Lung (tissue), 11 donors: ENCODE measurements at regions not wholly inside any gene's neighbourhood (a gene's known extent, or its start where the extent isn't known, plus 50 kb on each side); places are given as distances from the start of the nearest gene placed in this dataset.
"Not testable (repeated sequence)": the region's sequence is repeated elsewhere in the genome, so short reads cannot be mapped to it uniquely, and the experiment has no call there.

Experiments used
- ATAC-seq: fragments of 200-7000 bp; cut with Tn5 transposase; one replicate; pipeline ENCODE4 v1.9.1; 2020; ENCODE audit warnings: moderate number of reproducible peaks; ENCODE audit not compliant: insufficient read depth, low FRiP score
- DNase-seq, 3 donors: peaks; one replicate each; pipeline ENCODE4 v3.0.0-alpha.2; 2013 to 2017
- H3K27ac ChIP-seq, 2 donors: one replicate each; pipeline ENCODE4 v1.5.1; 2013; ENCODE audit warnings: mild to moderate bottlenecking in 2 of 2, moderate library complexity in 2 of 2, control low read depth in 1 of 2, inconsistent platforms in 1 of 2, low read depth in 1 of 2, low read length in 1 of 2
- H3K27me3 ChIP-seq, 3 donors: one replicate each; pipeline ENCODE4 v1.5.1; 2013; ENCODE audit warnings: low read length in 2 of 3; ENCODE audit not compliant: control insufficient read depth in 3 of 3, insufficient read depth in 3 of 3
- H3K36me3 ChIP-seq, 4 donors: one replicate each; pipeline ENCODE4 v1.5.1; 2013; ENCODE audit warnings: low read length in 4 of 4, mild to moderate bottlenecking in 1 of 4, moderate library complexity in 1 of 4; ENCODE audit not compliant: control insufficient read depth in 4 of 4, insufficient read depth in 4 of 4
- H3K4me1 ChIP-seq, 5 donors: one replicate each; pipeline ENCODE4 v1.5.1; 2013; ENCODE audit warnings: low read length in 5 of 5, mild to moderate bottlenecking in 2 of 5, moderate library complexity in 1 of 5; ENCODE audit not compliant: control insufficient read depth in 5 of 5, insufficient read depth in 5 of 5
- H3K4me3 ChIP-seq: one replicate; pipeline ENCODE4 v1.5.1; 2013; ENCODE audit warnings: mild to moderate bottlenecking, control low read depth, moderate library complexity
- H3K9ac ChIP-seq, 2 donors: one replicate each; pipeline ENCODE4 v1.5.1; 2013; ENCODE audit warnings: low read length in 2 of 2, control low read depth in 1 of 2; ENCODE audit not compliant: insufficient read depth in 1 of 2
- H3K9me3 ChIP-seq, 4 donors: one replicate each; pipeline ENCODE4 v1.5.1; 2013; ENCODE audit warnings: low read length in 3 of 4, mild to moderate bottlenecking in 1 of 4, moderate library complexity in 1 of 4; ENCODE audit not compliant: control insufficient read depth in 4 of 4, insufficient read depth in 3 of 4
- CTCF ChIP-seq: IDR thresholded peaks from 2 replicates; pipeline ENCODE4 v1.5.1; 2012; ENCODE audit warnings: mild to moderate bottlenecking; ENCODE audit errors: control extremely low read depth, extremely low read depth
- WGBS, 2 donors: extraction: QIAGEN DNeasy Blood & Tissue Kit; methylation state at CpG; one replicate each; pipeline ENCODE4 v1.1.7; 2013; 5-methylcytosine and 5-hydroxymethylcytosine counted together
- donor health status: control.
- donor health status: control.
- donor health status: Bipolar disorder and iron deficiency.
- donor health status: healthy.
- donor health status: DM: yes; HTN: yes; CAD: no.

- Histone ChIP-seq H3K9ac (no peak overlapping the region), H3K4me3 (no peak overlapping the region), H3K27ac (no peak overlapping the region), H3K27me3 (no peaks in the 10 kb centered on the region), H3K36me3 (no peaks in the 10 kb centered on the region), H3K9me3 (no peaks in the 10 kb centered on the region), H3K4me1 (peaks cover 0 to 7% (median 0%) of the 10 kb centered on the region in 5 donors)
- no peak for DNase-seq
- TF ChIP-seq CTCF = no peak
- WGBS, 2 donors = 27 to 28% methylated on average over 3 of the region's 3 CpGs
- ATAC-seq = no peak
Measured at GRCh38 chr4:18109676-18110075, 88.1 kb upstream of the LCORL start.

- H3K9ac ChIP-seq, H3K36me3 ChIP-seq, H3K27ac ChIP-seq, H3K4me3 ChIP-seq, H3K4me1 ChIP-seq, H3K27me3 ChIP-seq, H3K9me3 ChIP-seq, DNase-seq, ATAC-seq: not testable (repeated sequence)
- WGBS, 2 donors = 83 to 84% methylated on average over 4 of the region's 4 CpGs
Measured at GRCh38 chr4:18107848-18108528, 86.4 kb upstream of the LCORL start.

- ATAC-seq = no peak
- WGBS, 2 donors = 59 to 60% methylated on average over 5 of the region's 5 CpGs
Measured at GRCh38 chr4:18106620-18107019, 85.1 kb upstream of the LCORL start.

More at GRCh38 chr4:18106620-18107019, 85.1 kb upstream of the LCORL start:
- no peak for TF ChIP-seq CTCF
- H3K27ac ChIP-seq = no peak overlapping the region
- DNase-seq = no peak
- H3K27me3 ChIP-seq = no peaks in the 10 kb centered on the region
- no peaks in the 10 kb centered on the region for H3K9me3 ChIP-seq
- H3K4me1 ChIP-seq = peaks cover 0 to 4% (median 0%) of the 10 kb centered on the region in 5 donors
- H3K36me3 ChIP-seq = no peaks in the 10 kb centered on the region
- H3K4me3 ChIP-seq = no peak overlapping the region
- no peak overlapping the region for H3K9ac ChIP-seq
